ENCODE measurements at regions not wholly inside any gene's neighbourhood (a gene's known extent, or its start where the extent isn't known, plus 50 kb on each side); places are given as distances from the start of the nearest gene placed in this dataset.

GRCh38 chr3:22526266-22526837 lies 676.8 kb upstream of the UBE2E2 start:
- no peaks in the 10 kb centered on the region for H3K27me3 Mint-ChIP-seq
- no peak overlapping the region for H3K27ac Mint-ChIP-seq
- peaks cover 19% of the 10 kb centered on the region for H3K9me3 Mint-ChIP-seq
- no peaks in the 10 kb centered on the region for H3K4me1 Mint-ChIP-seq (ENCODE audit: low read depth)
- H3K36me3 Mint-ChIP-seq (ENCODE audit: low read depth): no peaks in the 10 kb centered on the region
- no peak overlapping the region for H3K4me3 Mint-ChIP-seq

DNA sequence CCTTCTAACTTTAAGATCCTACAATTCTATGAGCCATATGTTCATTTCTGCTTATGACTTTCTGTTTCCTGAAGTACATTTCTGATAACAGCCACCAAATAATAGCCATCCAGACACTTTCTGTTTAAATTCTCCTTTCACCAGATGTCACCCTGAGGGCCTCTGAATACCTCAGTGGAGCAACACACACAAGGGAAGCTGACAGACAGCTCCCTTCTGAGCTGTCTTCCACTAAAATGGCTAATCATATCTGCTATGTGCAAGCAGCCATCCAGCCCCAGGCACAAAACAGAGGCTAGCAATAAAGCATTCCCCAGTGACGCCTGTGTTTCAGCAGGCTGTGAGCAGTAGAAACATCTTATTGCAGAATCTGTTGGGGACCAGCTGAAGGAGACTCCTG lies 666.6 kb upstream of the UBE2E2 start:
- H3K27ac Mint-ChIP-seq: no peak overlapping the region
- H3K4me1 Mint-ChIP-seq (ENCODE audit: low read depth): no peaks in the 10 kb centered on the region
- no peak overlapping the region for H3K4me3 Mint-ChIP-seq
- H3K27me3 Mint-ChIP-seq: no peaks in the 10 kb centered on the region
- no peaks in the 10 kb centered on the region for H3K9me3 Mint-ChIP-seq
- H3K36me3 Mint-ChIP-seq (ENCODE audit: low read depth): no peaks in the 10 kb centered on the region

GRCh38 chr3:22537560-22537959 lies 665.6 kb upstream of the UBE2E2 start:
- Mint-ChIP-seq H3K27ac (no peak overlapping the region), H3K27me3 (no peaks in the 10 kb centered on the region), H3K36me3 (ENCODE audit: low read depth) (no peaks in the 10 kb centered on the region), H3K9me3 (no peaks in the 10 kb centered on the region), H3K4me3 (no peak overlapping the region), H3K4me1 (ENCODE audit: low read depth) (no peaks in the 10 kb centered on the region)

DNA sequence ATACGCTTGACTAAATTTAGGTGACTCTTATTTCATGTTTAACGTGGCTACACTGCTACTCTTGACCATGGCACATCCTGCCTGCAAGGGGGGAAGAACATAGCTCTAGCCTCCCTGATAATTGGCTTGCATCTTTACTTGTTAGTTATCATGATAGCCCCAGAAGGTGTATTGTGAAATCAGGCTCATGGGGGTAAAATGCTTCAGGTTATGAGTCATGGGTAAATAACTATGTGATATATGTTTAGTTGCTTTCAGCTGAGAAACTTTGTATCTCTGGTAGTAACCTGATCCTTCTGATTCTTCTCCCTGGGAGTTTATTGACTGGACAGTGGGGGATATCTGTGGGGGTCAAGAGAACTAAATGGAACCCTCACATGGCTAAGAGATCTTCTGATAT lies 660.8 kb upstream of the UBE2E2 start:
- Mint-ChIP-seq H3K4me3 (no peak overlapping the region), H3K4me1 (ENCODE audit: low read depth) (no peaks in the 10 kb centered on the region), H3K27me3 (no peaks in the 10 kb centered on the region), H3K9me3 (no peaks in the 10 kb centered on the region), H3K36me3 (ENCODE audit: low read depth) (no peaks in the 10 kb centered on the region), H3K27ac (no peak overlapping the region)

DNA sequence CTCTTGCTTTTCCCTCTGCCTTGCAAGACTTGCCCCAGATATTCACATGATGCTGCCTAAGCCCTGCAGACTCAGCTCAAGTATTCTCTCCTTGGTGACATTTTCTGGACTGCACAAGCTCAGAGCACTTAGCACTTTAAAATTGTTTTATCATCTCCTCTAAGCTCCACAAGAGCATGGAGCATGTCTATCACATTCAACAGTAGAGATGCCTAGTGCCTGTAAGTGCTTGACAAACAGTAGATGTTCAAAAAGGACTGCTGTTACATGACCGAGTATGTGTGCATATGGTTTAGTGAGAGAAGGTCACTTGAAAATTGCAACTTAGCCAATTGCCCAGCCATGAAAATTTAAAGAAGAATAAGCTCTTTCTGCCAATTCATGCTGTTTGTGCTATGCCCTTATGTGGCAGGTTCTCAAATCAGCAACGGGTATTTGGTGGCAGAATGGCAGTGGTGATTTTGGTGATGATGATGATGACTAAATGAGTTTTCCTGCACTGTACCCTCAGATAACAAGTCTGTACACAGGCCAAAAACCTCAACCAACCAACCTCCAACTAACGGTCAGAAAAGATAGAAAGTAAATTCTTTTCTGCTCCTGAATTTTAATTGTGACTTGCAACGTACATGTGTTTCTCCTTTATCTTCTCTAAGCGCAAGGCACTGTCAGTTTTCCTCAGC lies 647.2 kb upstream of the UBE2E2 start:
- H3K4me3 Mint-ChIP-seq: no peak overlapping the region
- H3K36me3 Mint-ChIP-seq (ENCODE audit: low read depth): no peaks in the 10 kb centered on the region
- peaks cover 6% of the 10 kb centered on the region for H3K9me3 Mint-ChIP-seq
- no peak overlapping the region for H3K27ac Mint-ChIP-seq
- H3K4me1 Mint-ChIP-seq (ENCODE audit: low read depth): no peaks in the 10 kb centered on the region
- H3K27me3 Mint-ChIP-seq: no peaks in the 10 kb centered on the region

- Mint-ChIP-seq H3K4me1 (ENCODE audit: low read depth) (no peaks in the 10 kb centered on the region), H3K36me3 (ENCODE audit: low read depth) (no peaks in the 10 kb centered on the region), H3K27ac (no peak overlapping the region), H3K4me3 (no peak overlapping the region), H3K9me3 (no peaks in the 10 kb centered on the region), H3K27me3 (no peaks in the 10 kb centered on the region)
Measured at GRCh38 chr3:22565393-22565792, 637.7 kb upstream of the UBE2E2 start.

GRCh38 chr3:22568285-22568684 lies 634.8 kb upstream of the UBE2E2 start:
- H3K27me3 Mint-ChIP-seq: no peaks in the 10 kb centered on the region
- no peaks in the 10 kb centered on the region for H3K9me3 Mint-ChIP-seq
- H3K4me1 Mint-ChIP-seq (ENCODE audit: low read depth): no peaks in the 10 kb centered on the region
- H3K36me3 Mint-ChIP-seq (ENCODE audit: low read depth): no peaks in the 10 kb centered on the region
- no peak overlapping the region for H3K27ac Mint-ChIP-seq
- H3K4me3 Mint-ChIP-seq: no peak overlapping the region

DNA sequence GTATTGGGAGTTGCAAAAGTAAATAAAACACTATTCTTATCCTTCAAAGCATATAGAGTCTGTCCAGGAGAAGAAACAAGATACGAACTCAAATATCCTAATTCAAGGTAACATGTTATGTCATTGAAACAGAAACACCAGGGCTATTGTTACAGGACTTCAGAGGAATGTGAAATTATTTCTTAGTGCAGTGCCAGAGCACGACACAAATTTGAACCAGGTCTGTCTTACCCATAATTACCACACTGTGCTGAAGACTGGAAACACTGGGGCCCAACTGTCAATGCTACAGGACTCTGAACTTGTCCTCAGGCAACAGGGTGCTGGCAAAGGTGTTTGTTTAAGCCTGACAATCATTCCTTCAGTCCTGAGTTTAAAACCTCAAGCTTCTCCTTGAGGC lies 633.6 kb upstream of the UBE2E2 start:
- H3K36me3 Mint-ChIP-seq (ENCODE audit: low read depth): no peaks in the 10 kb centered on the region
- H3K27me3 Mint-ChIP-seq: no peaks in the 10 kb centered on the region
- H3K27ac Mint-ChIP-seq: no peak overlapping the region
- no peaks in the 10 kb centered on the region for H3K4me1 Mint-ChIP-seq (ENCODE audit: low read depth)
- H3K9me3 Mint-ChIP-seq: no peaks in the 10 kb centered on the region
- H3K4me3 Mint-ChIP-seq: no peak overlapping the region

- no peaks in the 10 kb centered on the region for H3K9me3 Mint-ChIP-seq
- H3K27ac Mint-ChIP-seq: no peak overlapping the region
- no peak overlapping the region for H3K4me3 Mint-ChIP-seq
- no peaks in the 10 kb centered on the region for H3K4me1 Mint-ChIP-seq (ENCODE audit: low read depth)
- no peaks in the 10 kb centered on the region for H3K27me3 Mint-ChIP-seq
- H3K36me3 Mint-ChIP-seq (ENCODE audit: low read depth): no peaks in the 10 kb centered on the region
Measured at GRCh38 chr3:22581007-22581406, 622.1 kb upstream of the UBE2E2 start.

DNA sequence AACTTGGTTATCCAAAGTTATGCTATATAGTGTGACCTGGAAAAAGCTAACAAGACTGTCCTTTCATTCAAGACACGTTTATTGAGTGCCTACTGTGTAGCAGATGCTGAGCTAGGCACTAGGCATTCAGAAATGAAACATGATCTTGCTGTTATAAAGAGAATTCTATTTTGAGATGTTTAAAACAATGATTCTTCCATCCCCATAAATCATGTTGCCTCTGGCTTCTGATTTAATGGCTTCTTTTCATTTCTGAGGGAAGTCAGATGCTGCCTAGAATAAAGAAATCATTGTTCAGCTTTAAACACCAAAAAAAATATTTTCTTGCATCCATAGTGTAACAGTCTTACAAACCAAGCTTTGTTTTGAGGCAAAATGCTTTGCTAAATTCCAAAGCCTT lies 620.9 kb upstream of the UBE2E2 start:
- Mint-ChIP-seq H3K36me3 (ENCODE audit: low read depth) (no peaks in the 10 kb centered on the region), H3K4me3 (no peak overlapping the region), H3K27me3 (no peaks in the 10 kb centered on the region)

GRCh38 chr3:22585504-22585903 lies 617.6 kb upstream of the UBE2E2 start:
- no peaks in the 10 kb centered on the region for H3K36me3 Mint-ChIP-seq (ENCODE audit: low read depth)
- H3K27ac Mint-ChIP-seq: no peak overlapping the region

More for the DNA sequence above, 620.9 kb upstream of the UBE2E2 start:
- Mint-ChIP-seq H3K4me1 (ENCODE audit: low read depth) (no peaks in the 10 kb centered on the region), H3K9me3 (no peaks in the 10 kb centered on the region), H3K27ac (no peak overlapping the region)

GRCh38 chr3:22585911-22586310 lies 617.2 kb upstream of the UBE2E2 start:
- no peaks in the 10 kb centered on the region for H3K9me3 Mint-ChIP-seq
- no peak overlapping the region for H3K27ac Mint-ChIP-seq
- H3K27me3 Mint-ChIP-seq: peaks cover 3% of the 10 kb centered on the region
- H3K4me3 Mint-ChIP-seq: no peak overlapping the region
- H3K4me1 Mint-ChIP-seq (ENCODE audit: low read depth): no peaks in the 10 kb centered on the region
- H3K36me3 Mint-ChIP-seq (ENCODE audit: low read depth): no peaks in the 10 kb centered on the region

More at GRCh38 chr3:22585504-22585903, 617.6 kb upstream of the UBE2E2 start:
- Mint-ChIP-seq H3K9me3 (no peaks in the 10 kb centered on the region), H3K4me3 (no peak overlapping the region), H3K4me1 (ENCODE audit: low read depth) (no peaks in the 10 kb centered on the region), H3K27me3 (peaks cover 3% of the 10 kb centered on the region)

DNA sequence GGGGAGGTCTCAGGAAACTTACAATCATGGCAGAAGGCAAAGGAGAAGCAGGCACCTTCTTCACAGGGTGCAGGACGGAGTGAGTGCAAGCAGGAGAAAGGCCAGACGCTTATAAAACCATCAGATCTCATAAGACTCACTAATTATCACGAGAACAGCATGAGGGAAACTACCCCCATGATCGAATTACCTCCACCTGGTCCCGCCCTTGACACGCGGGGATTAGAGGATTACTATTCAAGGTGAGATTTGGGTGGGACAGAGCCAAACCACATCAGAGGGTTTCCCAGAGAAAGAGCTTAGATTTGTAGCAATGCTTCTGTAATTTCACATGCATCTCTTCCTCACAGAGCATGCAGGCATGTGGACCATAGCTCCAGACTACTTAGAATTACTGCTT lies 615.7 kb upstream of the UBE2E2 start:
- H3K27ac Mint-ChIP-seq: no peak overlapping the region
- H3K9me3 Mint-ChIP-seq: no peaks in the 10 kb centered on the region
- H3K27me3 Mint-ChIP-seq: peaks cover 3% of the 10 kb centered on the region
- no peak overlapping the region for H3K4me3 Mint-ChIP-seq
- no peaks in the 10 kb centered on the region for H3K4me1 Mint-ChIP-seq (ENCODE audit: low read depth)
- H3K36me3 Mint-ChIP-seq (ENCODE audit: low read depth): no peaks in the 10 kb centered on the region

DNA sequence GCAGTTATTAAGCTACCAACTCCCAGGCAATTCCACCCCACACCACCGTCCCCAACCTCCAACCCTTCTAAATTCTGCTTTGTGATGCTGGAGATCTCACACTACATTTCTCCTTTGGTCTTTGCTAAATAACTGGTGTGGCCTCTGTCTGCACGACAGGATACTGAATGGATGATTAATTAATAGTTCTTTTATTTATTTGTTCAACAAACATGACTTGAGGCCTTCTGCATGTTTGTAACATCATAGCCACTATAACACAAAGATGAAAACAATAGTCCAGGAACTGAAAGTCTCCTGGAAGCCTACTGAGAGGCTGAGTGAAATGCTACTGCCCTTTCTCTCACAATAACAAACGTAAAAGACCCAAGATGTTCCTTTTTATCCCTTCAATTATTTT lies 609.5 kb upstream of the UBE2E2 start:
- Mint-ChIP-seq H3K27me3 (peaks cover 3% of the 10 kb centered on the region), H3K9me3 (no peaks in the 10 kb centered on the region), H3K36me3 (ENCODE audit: low read depth) (no peaks in the 10 kb centered on the region), H3K27ac (no peak overlapping the region), H3K4me3 (no peak overlapping the region), H3K4me1 (ENCODE audit: low read depth) (no peaks in the 10 kb centered on the region)

DNA sequence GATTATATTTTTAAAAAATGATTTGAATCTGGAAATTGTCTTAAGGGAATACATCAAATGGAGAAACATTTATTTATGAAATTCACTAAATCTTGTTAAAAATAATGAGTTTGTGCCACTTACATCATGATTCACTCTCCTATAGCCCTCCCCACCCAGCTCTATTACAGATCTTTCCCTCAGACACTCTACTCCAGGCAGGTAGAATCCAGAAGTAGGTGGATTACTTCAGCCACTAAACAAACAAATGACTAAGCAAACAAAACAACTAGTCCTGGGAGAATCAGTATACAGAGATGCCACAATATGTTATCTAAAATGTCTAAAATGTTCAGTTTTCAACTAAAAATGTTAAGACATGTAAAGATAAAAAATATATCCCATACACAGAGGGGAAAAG lies 608.1 kb upstream of the UBE2E2 start:
- H3K27ac Mint-ChIP-seq: no peak overlapping the region
- no peaks in the 10 kb centered on the region for H3K36me3 Mint-ChIP-seq (ENCODE audit: low read depth)

GRCh38 chr3:22606461-22606860 lies 596.7 kb upstream of the UBE2E2 start:
- Mint-ChIP-seq H3K27ac (no peak overlapping the region), H3K36me3 (ENCODE audit: low read depth) (no peaks in the 10 kb centered on the region), H3K4me3 (no peak overlapping the region), H3K4me1 (ENCODE audit: low read depth) (no peaks in the 10 kb centered on the region), H3K27me3 (no peaks in the 10 kb centered on the region), H3K9me3 (no peaks in the 10 kb centered on the region)

More for the DNA sequence above, 608.1 kb upstream of the UBE2E2 start:
- Mint-ChIP-seq H3K9me3 (no peaks in the 10 kb centered on the region), H3K4me1 (ENCODE audit: low read depth) (no peaks in the 10 kb centered on the region), H3K27me3 (no peaks in the 10 kb centered on the region), H3K4me3 (no peak overlapping the region)
